Omental fat pad (tissue), 3 donors: ENCODE measurements at regions not wholly inside any gene's neighbourhood (a gene's known extent, or its start where the extent isn't known, plus 50 kb on each side); places are given as distances from the start of the nearest gene placed in this dataset.
"Not testable (repeated sequence)": the region's sequence is repeated elsewhere in the genome, so short reads cannot be mapped to it uniquely, and the experiment has no call there.

ENCODE experiments used
- ATAC-seq: fragments of 150-250 bp; one replicate; pipeline ENCODE4 v1.9.1; 2016; ENCODE audit warnings: mild to moderate bottlenecking, moderate library complexity; ENCODE audit not compliant: low FRiP score
- DNase-seq: peaks from one replicate; pipeline ENCODE4 v3.0.0-alpha.2; 2019; ENCODE audit warnings: low spot score
- TF ChIP-seq, protein P1 (sequence below), 3 donors: fragments of 450-650 bp; IDR thresholded peaks; one replicate each; pipeline ENCODE4 v1.5.1; 2016 to 2017; ENCODE audit warnings: antibody characterized with exemption in 3 of 3, mild to moderate bottlenecking in 3 of 3, moderate library complexity in 2 of 3

GRCh38 chr4:138485498-138485897 lies 243.3 kb upstream of the SLC7A11 start:
- ATAC-seq: no peak
- TF ChIP-seq, protein P1, sequence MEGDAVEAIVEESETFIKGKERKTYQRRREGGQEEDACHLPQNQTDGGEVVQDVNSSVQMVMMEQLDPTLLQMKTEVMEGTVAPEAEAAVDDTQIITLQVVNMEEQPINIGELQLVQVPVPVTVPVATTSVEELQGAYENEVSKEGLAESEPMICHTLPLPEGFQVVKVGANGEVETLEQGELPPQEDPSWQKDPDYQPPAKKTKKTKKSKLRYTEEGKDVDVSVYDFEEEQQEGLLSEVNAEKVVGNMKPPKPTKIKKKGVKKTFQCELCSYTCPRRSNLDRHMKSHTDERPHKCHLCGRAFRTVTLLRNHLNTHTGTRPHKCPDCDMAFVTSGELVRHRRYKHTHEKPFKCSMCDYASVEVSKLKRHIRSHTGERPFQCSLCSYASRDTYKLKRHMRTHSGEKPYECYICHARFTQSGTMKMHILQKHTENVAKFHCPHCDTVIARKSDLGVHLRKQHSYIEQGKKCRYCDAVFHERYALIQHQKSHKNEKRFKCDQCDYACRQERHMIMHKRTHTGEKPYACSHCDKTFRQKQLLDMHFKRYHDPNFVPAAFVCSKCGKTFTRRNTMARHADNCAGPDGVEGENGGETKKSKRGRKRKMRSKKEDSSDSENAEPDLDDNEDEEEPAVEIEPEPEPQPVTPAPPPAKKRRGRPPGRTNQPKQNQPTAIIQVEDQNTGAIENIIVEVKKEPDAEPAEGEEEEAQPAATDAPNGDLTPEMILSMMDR (IDR thresholded peaks at IDR 0.05): no peak
- no peak for DNase-seq

- TF ChIP-seq, protein P1 (IDR thresholded peaks at IDR 0.05): no peak
- no peak for ATAC-seq
- no peak for DNase-seq
Measured at GRCh38 chr4:138475116-138475515, 233.0 kb upstream of the SLC7A11 start.

DNA sequence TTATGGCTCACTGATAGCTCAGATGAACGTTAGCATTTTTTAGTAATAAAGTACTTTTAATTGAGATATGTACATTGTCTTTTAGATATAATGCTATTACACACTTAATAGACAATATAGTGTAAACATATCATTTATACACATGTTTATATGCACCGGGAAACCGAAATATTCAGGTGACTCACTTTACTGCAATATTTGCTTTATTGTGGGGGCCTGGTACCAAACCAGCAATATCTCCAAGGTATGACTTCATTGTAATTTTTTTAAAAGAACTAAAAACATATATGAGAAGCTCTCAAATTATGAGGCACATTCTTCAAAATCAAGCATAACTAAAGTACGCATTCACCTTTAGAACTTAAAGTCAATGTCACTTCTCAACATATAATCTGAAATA lies 231.2 kb upstream of the SLC7A11 start:
- ATAC-seq (no peak), DNase-seq (no peak)
- TF ChIP-seq, protein P1 (IDR thresholded peaks at IDR 0.05): no peak

DNA sequence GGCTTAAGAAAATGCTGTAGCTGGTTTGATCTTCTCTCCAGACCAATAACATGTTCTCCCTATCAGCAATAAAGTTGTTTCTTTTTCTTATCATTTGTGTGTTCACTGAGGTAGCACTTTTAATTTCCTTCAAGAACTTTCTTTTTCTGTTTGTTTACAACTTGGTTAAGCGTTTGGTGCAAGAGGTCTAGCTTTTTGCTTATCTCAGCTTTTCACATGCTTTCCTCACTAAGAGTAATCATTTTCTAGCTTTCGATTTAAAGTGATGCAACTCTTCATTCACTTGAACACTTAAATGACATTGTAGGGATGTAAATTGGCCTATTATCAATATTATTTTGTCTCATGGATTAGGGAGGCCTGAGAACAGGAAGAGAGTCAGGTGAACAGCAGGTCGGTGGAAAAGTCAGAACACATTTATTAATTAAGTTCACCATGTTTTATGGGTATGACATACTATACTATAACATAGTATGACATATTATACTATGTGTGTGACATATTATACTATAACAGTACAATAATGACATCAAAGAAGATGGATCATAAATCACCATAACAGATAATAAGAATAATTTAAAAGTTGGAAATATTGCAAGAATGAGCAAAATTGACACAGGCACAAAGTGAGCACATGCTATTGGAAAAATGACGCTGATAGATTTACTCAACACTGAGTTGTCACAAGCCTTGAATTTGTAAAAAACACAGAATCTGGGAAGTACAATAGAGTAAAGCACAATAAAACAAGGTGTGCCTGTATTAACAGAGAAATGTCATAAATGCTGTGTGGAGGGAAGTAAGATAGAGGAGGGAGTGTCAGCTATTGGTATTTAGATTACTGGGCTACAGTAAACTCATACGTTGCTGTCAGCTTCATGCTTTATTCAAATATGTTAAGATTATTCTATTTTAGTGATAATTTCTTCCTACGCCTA lies 218.6 kb upstream of the SLC7A11 start:
- TF ChIP-seq, protein P1 (IDR thresholded peaks at IDR 0.05): no peak
- ATAC-seq (no peak), DNase-seq (no peak)

- ATAC-seq: no peak
- TF ChIP-seq, protein P1 (IDR thresholded peaks at IDR 0.05): no peak
- no peak for DNase-seq
Measured at GRCh38 chr4:138458751-138459150, 216.6 kb upstream of the SLC7A11 start.

DNA sequence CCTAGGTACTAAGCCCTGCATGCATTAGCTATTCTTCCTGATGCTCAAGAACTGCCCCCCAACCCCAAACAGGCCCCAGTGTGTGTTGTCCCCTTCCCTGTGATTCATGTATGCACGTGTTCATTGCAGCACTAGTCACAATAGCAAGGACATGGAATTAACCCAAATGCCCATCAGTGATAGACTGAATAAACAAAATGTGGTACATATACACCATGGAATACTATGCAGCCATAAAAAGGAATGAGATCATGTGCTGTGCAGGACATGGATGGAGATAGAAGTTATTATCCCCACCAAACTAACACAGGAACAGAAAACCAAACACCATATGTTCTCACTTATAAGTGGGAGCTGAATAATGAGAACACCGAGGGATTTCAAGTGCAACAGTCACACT lies 214.2 kb upstream of the SLC7A11 start:
- DNase-seq, ATAC-seq: not testable (repeated sequence)

DNA sequence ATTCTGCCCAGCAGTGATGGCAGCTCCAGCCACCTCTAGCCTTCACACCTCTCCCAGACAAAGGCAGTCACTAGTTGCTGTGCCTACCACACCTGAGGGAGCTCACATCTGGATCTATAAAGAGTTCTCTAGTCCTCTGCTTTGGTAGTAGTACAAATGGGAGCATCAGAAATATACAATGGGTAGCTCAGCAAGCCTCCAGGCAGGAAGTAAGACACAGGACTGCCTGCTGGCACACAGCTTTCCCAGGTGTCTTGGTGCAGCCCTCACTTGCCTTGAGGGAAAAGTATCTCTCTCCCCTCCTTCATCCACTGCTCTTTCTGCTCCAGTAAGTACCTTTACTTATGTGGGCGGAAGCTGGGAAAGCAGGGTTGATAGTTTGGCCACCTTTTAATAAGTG lies 212.9 kb upstream of the SLC7A11 start:
- TF ChIP-seq, protein P1 (IDR thresholded peaks at IDR 0.05): no peak
- ATAC-seq (no peak), DNase-seq (no peak)
